GM23338 (cell line): ENCODE measurements at regions not wholly inside any gene's neighbourhood (a gene's known extent, or its start where the extent isn't known, plus 50 kb on each side); places are given as distances from the start of the nearest gene placed in this dataset.

Source experiments
- CREB1 ChIP-seq: fragments of 250-450 bp; sonication (Bioruptor Pico); IDR thresholded peaks from 2 replicates; pipeline ENCODE4 v1.5.0; 2020; ENCODE audit warnings: low read depth, mild to moderate bottlenecking, moderate library complexity
- CTCF ChIP-seq, 2 experiments: fragments of 200-600 bp in 1 of 2; sonication (generic) in 1 of 2; conservative IDR thresholded peaks; 2 replicates each; pipeline versions ENCODE4 v1.5.1 to v1.6.1; 2016 to 2017; ENCODE audit warnings: antibody characterized with exemption in 2 of 2, low read depth in 2 of 2, mild to moderate bottlenecking in 2 of 2, moderate library complexity in 1 of 2
- ETS1 ChIP-seq: IDR thresholded peaks from 2 replicates; pipeline ENCODE4 v1.6.1; 2016; ENCODE audit warnings: antibody characterized with exemption
- POLR2AphosphoS5 ChIP-seq: IDR thresholded peaks from 2 replicates; pipeline ENCODE4 v1.6.1; 2016; ENCODE audit warnings: antibody characterized with exemption, low read depth
- REST ChIP-seq: IDR thresholded peaks from one replicate; pipeline ENCODE4 v1.6.1; 2018; ENCODE audit warnings: antibody characterized with exemption; ENCODE audit not compliant: unreplicated experiment
- STAT1 ChIP-seq: IDR thresholded peaks from one replicate; pipeline ENCODE4 v1.6.1; 2016; ENCODE audit warnings: antibody characterized with exemption; ENCODE audit not compliant: unreplicated experiment

- TF ChIP-seq CTCF (conservative IDR thresholded peaks at IDR 0.05; ENCODE audit: low read depth in 2 of 2) (peak; percentile 29 to 35), POLR2AphosphoS5 (no peak), CREB1 (CRISPR knock-in tag) (no peak), STAT1 (no peak), REST (no peak), ETS1 (no peak)
Observed at GRCh38 chrX:137263374-137263773, 229.6 kb upstream of the GPR101 start.
